WERI-Rb-1 (cell line): ENCODE measurements at regions not wholly inside any gene's neighbourhood (a gene's known extent, or its start where the extent isn't known, plus 50 kb on each side); places are given as distances from the start of the nearest gene placed in this dataset.

Experiments used
- DNase-seq: peaks from one replicate; pipeline ENCODE4 v3.0.0-alpha.2; 2020
- H3K27ac ChIP-seq: fragments of 250-450 bp; sonication (Bioruptor Pico); 2 replicates; pipeline ENCODE4 v1.5.1; 2020; ENCODE audit warnings: mild to moderate bottlenecking, moderate library complexity
- H3K27me3 ChIP-seq: fragments of 250-450 bp; sonication (Bioruptor Pico); 2 replicates; pipeline ENCODE4 v1.5.1; 2021; ENCODE audit warnings: mild to moderate bottlenecking, low read depth, moderate library complexity; ENCODE audit not compliant: insufficient read depth, severe bottlenecking
- H3K36me3 ChIP-seq: fragments of 250-450 bp; sonication (Bioruptor Pico); 2 replicates; pipeline ENCODE4 v1.5.1; 2020; ENCODE audit warnings: mild to moderate bottlenecking, moderate library complexity
- H3K4me3 ChIP-seq: 2 replicates; pipeline ENCODE4 v1.5.1; 2011; ENCODE audit warnings: low read depth, mild to moderate bottlenecking, control low read depth, low read length
- H3K9me3 ChIP-seq: fragments of 250-450 bp; sonication (Bioruptor Pico); 2 replicates; pipeline ENCODE4 v1.5.1; 2021; ENCODE audit warnings: mild to moderate bottlenecking, moderate library complexity; ENCODE audit not compliant: severe bottlenecking
- TF ChIP-seq, protein P1 (sequence below): IDR thresholded peaks from 2 replicates; pipeline ENCODE4 v1.5.1; 2011; ENCODE audit warnings: low read depth, mild to moderate bottlenecking, control low read depth, inconsistent platforms, low read length

DNA sequence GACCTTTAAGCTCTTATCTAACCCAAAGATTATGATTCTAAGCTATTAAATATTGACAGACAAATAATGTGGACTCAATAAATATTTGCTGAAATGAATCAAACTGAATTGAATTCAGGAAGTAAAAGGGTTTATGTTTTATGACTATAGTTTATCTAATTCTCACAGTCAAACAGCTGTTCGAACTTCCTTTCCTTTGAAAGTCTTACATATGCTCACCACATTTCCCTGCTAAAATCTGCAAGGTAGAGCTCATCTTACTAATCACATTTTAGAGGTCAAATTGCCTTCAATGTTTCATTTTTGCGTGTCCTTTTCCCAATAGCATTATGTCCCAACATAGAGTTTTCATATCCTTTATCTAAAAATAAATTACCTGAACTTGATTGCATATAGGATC lies 154.9 kb upstream of the PPP1R3A start:
- DNase-seq = no peak
- TF ChIP-seq, protein P1, sequence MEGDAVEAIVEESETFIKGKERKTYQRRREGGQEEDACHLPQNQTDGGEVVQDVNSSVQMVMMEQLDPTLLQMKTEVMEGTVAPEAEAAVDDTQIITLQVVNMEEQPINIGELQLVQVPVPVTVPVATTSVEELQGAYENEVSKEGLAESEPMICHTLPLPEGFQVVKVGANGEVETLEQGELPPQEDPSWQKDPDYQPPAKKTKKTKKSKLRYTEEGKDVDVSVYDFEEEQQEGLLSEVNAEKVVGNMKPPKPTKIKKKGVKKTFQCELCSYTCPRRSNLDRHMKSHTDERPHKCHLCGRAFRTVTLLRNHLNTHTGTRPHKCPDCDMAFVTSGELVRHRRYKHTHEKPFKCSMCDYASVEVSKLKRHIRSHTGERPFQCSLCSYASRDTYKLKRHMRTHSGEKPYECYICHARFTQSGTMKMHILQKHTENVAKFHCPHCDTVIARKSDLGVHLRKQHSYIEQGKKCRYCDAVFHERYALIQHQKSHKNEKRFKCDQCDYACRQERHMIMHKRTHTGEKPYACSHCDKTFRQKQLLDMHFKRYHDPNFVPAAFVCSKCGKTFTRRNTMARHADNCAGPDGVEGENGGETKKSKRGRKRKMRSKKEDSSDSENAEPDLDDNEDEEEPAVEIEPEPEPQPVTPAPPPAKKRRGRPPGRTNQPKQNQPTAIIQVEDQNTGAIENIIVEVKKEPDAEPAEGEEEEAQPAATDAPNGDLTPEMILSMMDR = no peak
- H3K36me3 ChIP-seq = no peaks in the 10 kb centered on the region
- H3K27ac ChIP-seq = no peak overlapping the region
- no peaks in the 10 kb centered on the region for H3K27me3 ChIP-seq
- H3K9me3 ChIP-seq = no peaks in the 10 kb centered on the region
- H3K4me3 ChIP-seq = no peak overlapping the region

DNA sequence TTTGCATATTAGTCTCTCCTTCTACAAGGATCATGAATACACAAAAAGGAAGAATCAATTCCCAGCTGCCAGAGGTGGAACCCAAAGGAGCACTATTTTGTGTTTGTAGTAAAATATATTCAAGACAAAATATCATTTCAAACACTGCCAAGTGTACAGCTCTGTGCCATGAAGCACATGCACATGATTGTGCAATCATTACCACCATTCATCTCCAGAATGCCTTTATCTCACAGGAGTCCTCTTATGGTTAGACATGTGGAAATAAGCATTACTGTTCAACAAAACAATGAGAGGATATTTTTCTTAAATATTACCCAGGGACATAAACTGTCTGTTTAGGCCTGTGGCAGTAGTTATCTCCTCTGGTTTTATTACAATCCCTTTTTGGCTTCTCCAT lies 151.4 kb upstream of the PPP1R3A start:
- H3K27me3 ChIP-seq = no peaks in the 10 kb centered on the region
- no peak for DNase-seq
- H3K4me3 ChIP-seq = no peak overlapping the region
- TF ChIP-seq, protein P1 = no peak
- no peaks in the 10 kb centered on the region for H3K9me3 ChIP-seq
- no peak overlapping the region for H3K27ac ChIP-seq
- H3K36me3 ChIP-seq = no peaks in the 10 kb centered on the region

DNA sequence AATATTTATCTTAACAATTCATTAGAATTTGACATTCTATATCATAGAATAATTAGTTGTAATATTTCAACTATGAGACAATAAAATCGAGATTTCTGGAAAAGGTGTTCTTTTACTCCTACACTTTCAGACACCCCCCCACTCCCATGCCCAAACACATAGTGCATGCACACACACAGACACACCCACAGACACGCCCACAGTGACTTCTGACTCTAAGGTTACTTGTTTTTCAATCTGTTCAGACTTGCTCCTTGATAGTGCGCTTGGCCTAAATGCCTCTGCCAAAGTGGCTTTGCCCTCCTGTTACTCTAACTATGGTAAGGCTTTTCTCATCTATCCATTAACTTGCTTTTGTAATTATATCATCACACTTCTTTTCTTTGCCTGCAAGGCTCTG lies 144.0 kb upstream of the PPP1R3A start:
- no peak for DNase-seq
- Histone ChIP-seq H3K9me3 (no peaks in the 10 kb centered on the region), H3K36me3 (no peaks in the 10 kb centered on the region), H3K27me3 (no peaks in the 10 kb centered on the region), H3K27ac (no peak overlapping the region), H3K4me3 (no peak overlapping the region)
- TF ChIP-seq, protein P1 = no peak

DNA sequence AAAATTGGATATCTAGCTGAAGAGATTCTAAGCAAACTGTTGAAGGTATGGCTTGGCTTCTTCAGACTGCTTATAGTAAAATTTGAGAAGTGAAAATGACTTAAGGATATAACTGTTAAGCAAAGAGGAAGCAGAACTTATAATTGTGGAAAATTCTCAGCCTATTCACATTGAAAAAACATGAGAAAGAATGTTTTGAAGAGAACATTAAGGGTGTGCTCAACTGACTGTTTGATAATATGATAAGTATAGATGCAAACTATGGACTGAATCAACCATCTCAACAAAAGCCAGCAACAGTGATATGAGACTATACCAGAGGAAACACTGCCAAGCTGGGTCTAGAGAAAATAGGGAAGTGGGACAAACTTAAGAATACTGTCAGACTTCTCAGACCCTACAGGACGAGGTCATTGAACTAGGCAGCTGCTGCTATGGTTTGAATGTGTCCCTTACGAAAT lies 133.1 kb upstream of the PPP1R3A start:
- no peak overlapping the region for H3K4me3 ChIP-seq
- no peak for DNase-seq
- H3K27me3 ChIP-seq = no peaks in the 10 kb centered on the region
- no peak overlapping the region for H3K27ac ChIP-seq
- no peaks in the 10 kb centered on the region for H3K9me3 ChIP-seq
- TF ChIP-seq, protein P1 = no peak
- H3K36me3 ChIP-seq = no peaks in the 10 kb centered on the region

DNA sequence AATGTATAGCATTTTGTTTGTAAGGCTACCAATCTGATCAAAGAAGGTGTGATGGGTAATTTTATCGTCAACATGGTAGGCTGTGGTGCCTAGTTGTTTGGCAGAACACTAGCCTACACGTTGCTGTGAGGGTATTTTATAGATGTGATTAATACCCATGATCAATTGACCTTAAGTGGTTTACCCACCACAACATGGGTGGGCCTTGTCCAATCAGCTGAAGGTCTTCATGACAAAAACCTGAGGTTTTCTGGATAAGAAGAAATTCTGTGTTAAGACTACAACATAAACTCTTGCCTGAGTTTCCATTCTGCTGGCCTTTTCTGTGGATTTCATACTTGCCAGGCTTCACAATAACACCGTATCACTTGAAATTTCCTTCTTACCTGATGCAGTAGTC lies 131.8 kb upstream of the PPP1R3A start:
- H3K4me3 ChIP-seq = no peak overlapping the region
- H3K27ac ChIP-seq = no peak overlapping the region
- no peaks in the 10 kb centered on the region for H3K9me3 ChIP-seq
- no peak for DNase-seq
- H3K27me3 ChIP-seq = no peaks in the 10 kb centered on the region
- H3K36me3 ChIP-seq = no peaks in the 10 kb centered on the region
- TF ChIP-seq, protein P1 = no peak
